ENCODE measurements at regions not wholly inside any gene's neighbourhood (a gene's known extent, or its start where the extent isn't known, plus 50 kb on each side); places are given as distances from the start of the nearest gene placed in this dataset.

DNA sequence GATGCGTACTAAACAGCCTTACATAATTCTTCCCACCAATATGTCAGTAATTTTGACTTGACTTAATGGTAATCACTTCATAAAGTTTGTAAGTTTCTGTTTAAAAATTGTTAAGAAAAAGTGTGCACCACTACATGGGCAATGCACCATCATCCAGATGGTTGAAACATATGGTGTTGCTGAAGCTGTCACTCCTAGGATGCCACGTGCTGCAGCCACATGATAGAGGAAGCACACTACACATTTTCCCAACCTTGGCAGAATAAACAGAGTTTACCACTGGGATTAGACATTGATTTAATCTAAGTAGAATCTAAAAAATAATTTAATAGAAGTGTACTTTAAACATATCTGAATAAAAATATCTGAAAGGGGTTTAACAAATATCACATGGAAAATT is 1209.9 kb downstream of the NSUN3 start:
- no peak for FAIRE-seq
- TF ChIP-seq, protein P1, sequence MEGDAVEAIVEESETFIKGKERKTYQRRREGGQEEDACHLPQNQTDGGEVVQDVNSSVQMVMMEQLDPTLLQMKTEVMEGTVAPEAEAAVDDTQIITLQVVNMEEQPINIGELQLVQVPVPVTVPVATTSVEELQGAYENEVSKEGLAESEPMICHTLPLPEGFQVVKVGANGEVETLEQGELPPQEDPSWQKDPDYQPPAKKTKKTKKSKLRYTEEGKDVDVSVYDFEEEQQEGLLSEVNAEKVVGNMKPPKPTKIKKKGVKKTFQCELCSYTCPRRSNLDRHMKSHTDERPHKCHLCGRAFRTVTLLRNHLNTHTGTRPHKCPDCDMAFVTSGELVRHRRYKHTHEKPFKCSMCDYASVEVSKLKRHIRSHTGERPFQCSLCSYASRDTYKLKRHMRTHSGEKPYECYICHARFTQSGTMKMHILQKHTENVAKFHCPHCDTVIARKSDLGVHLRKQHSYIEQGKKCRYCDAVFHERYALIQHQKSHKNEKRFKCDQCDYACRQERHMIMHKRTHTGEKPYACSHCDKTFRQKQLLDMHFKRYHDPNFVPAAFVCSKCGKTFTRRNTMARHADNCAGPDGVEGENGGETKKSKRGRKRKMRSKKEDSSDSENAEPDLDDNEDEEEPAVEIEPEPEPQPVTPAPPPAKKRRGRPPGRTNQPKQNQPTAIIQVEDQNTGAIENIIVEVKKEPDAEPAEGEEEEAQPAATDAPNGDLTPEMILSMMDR (IDR thresholded peaks at IDR 0.05; ENCODE audit: insufficient read depth, missing control alignments) = no peak
- DNase-seq (ENCODE audit: insufficient read length, low spot score) = no peak

DNA sequence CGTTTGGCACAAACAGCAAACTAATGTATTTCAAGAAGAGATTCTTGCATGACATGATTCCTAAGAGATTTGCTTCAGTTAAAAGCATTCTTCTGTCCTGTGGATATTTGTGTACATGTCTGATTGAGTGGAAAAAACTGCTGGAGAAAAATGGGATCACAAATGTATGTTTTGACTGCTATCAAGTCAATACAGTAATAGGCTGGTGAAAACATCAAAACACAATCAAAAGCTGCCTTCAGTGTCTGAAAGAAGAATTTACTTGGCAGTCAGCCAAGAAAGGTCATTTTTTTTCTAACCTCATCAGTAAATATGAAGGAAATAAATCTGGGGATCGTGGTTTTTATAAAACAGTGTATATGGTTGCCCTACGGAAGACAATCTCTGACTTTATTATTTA is 1214.8 kb downstream of the NSUN3 start:
- DNase-seq (ENCODE audit: insufficient read length, low spot score) (no peak), FAIRE-seq (no peak)
- TF ChIP-seq, protein P1 (IDR thresholded peaks at IDR 0.05; ENCODE audit: insufficient read depth, missing control alignments) = no peak

DNA sequence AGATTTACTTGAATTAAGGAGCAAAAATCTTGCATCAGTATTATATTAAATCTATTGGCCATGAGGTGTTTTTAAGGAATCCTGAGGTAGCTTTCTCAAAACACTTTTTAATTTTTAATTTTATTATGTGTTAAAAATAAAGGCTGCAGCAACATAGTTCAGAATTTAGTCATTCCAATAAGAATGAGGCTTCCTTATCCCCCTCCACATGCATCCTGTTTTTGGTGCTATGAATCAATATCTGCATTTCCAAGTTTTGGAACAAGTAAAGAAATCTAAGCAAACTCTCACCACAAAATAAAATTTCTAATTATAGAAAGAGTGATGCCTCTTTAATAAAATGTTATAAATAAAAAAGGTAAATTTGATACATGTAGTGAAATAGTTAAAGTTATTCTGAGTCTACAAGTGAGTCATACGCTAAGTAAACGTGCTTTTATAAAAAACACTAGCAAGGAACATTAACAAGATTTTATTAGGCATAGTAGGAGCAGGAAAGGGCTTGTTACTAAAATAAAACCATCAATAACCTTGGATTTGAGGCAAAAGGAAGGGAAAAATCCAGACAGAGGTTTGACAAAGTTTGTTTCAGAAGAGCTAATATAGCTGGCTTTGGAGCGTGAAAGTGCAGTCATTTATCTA is 1218.0 kb downstream of the NSUN3 start:
- no peak for FAIRE-seq
- no peak for DNase-seq (ENCODE audit: insufficient read length, low spot score)
- TF ChIP-seq, protein P1 (IDR thresholded peaks at IDR 0.05; ENCODE audit: insufficient read depth, missing control alignments) = no peak

DNA sequence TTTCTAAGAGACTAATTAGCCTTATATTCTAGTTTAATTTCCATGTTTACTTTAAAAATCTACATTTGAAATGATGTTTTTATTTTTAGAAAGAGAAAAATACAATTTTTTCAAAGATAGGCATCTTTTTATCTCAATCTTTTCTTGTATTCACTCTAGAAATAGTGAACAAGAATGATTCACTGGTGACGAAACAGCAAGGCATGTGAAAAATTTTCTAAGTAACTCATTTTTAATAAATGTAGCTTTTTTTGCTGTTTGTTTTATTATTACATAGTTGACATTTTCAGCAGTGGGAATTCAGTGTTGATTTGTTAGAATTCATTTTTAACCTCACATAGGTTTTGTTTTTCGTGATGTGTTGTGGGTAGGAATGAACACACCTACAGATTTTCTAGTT is 1226.4 kb downstream of the NSUN3 start:
- no peak for FAIRE-seq
- TF ChIP-seq, protein P1 (IDR thresholded peaks at IDR 0.05; ENCODE audit: insufficient read depth, missing control alignments) = no peak
- no peak for DNase-seq (ENCODE audit: insufficient read length, low spot score)

DNA sequence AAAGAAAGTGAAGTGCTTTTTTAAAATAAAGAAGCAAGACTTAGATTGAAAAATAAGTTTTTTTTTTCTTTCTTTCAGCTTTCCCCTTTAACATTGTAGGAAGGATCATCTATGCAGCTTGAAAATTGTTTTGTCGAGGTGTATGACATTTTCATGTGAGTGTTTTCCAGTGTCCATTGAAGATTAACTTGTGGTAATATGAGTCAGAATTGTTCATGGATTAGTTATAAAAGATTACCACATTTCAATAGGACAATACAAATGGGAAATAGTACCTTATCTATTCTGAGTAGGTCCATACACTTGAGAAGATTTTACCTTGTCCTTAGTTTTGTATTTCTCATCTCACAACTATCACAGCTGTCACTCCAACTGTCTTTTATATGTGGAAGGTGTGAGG is 1234.7 kb downstream of the NSUN3 start:
- FAIRE-seq = no peak
- DNase-seq (ENCODE audit: insufficient read length, low spot score) = no peak
- TF ChIP-seq, protein P1 (IDR thresholded peaks at IDR 0.05; ENCODE audit: insufficient read depth, missing control alignments) = no peak

DNA sequence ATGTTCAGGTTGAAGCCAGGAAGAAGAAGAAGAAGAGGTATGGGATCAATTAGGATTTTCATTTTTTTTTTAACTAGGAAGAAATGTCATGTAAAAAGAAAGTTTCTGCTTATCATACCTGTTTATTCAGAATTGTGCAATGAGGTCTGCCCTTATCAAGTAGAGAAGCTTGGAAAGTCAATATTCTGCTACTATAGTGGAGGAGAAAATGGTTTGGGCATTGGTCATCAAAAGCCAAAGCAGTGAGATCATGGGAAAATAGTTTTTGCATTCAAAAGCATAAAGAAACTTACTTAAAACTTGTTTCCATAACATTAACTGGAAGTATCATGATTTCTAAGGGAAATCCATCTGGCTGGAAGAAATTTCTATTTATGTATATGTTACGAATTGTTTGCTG is 1239.2 kb downstream of the NSUN3 start:
- FAIRE-seq (no peak), DNase-seq (ENCODE audit: insufficient read length, low spot score) (no peak)
- TF ChIP-seq, protein P1 (IDR thresholded peaks at IDR 0.05; ENCODE audit: insufficient read depth, missing control alignments) = no peak

DNA sequence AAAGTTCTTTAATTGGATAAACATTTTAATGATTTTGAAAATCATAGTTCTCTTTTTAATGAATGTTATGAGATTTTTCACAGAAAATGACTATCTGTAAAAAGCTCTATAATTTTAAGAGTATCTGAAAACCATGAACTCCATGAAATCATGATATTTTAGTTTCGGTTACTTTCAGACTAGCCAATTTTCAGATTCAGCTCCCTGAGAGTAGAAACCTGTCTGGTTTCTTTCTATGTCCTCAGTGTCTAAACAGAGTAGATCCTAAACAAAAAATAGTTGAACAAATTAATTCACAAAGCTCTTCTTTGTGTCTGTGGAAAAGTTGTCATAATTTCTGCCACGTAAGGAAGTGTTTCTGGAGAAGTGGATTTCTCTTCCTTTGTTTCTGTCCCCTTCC is 1247.7 kb downstream of the NSUN3 start:
- TF ChIP-seq, protein P1 (IDR thresholded peaks at IDR 0.05; ENCODE audit: insufficient read depth, missing control alignments) = no peak
- no peak for DNase-seq (ENCODE audit: insufficient read length, low spot score)

More for the DNA sequence above, 1247.7 kb downstream of the NSUN3 start:
- no peak for FAIRE-seq
